GM12878 (cell line): ENCODE measurements at regions not wholly inside any gene's neighbourhood (a gene's known extent, or its start where the extent isn't known, plus 50 kb on each side); places are given as distances from the start of the nearest gene placed in this dataset.

Source experiments
- ATAC-seq: fragments of 200-7000 bp; cut with Tn5 transposase; 3 replicates; pipeline ENCODE4 v1.9.1; 2020; ENCODE audit warnings: mild to moderate bottlenecking, moderate library complexity
- BruUV-seq: library from RNA; stranded (reverse); fragments of 400-500 nt; replicated peaks from 2 replicates; lab custom pipeline; 2021; lab: Mats Ljungman, UMichigan
- CTCF ChIA-PET: fragments of 300-600 bp; sonication (Branson Sonifier 250); formaldehyde crosslinking; extraction: SDS; loops from one replicate; lab custom pipeline; 2021; ENCODE audit warnings: inconsistent platforms; lab: Yijun Ruan, JAX
- POLR2A ChIA-PET: fragments of 350-600 bp; formaldehyde crosslinking; extraction: SDS; loops from one replicate; lab custom pipeline; 2021; ENCODE audit warnings: inconsistent platforms; lab: Charles Lee
- RAD21 ChIA-PET: fragments of 300-600 bp; sonication (Branson Sonifier 250); formaldehyde crosslinking; loops from one replicate; lab custom pipeline; 2023; ENCODE audit warnings: antibody characterized with exemption; ENCODE audit not compliant: unreplicated experiment; lab: Charles Lee
- SMC1A ChIA-PET: fragments of 300-600 bp; sonication (Branson Sonifier 250); formaldehyde crosslinking; loops from one replicate; lab custom pipeline; 2023; ENCODE audit not compliant: unreplicated experiment, uncharacterized antibody; lab: Charles Lee
- DNase-seq: peaks from one replicate; pipeline ENCODE4 v3.0.0-alpha.2; 2011; ENCODE audit warnings: low read depth, low spot score
- FAIRE-seq: peaks from 3 replicates; lab custom pipeline; 2011; peaks lifted over from hg19 to GRCh38; lab: Jason Lieb, UNC
- H2AFZ ChIP-seq: 2 replicates; pipeline ENCODE4 v1.6.0; 2011; ENCODE audit warnings: low read depth, low read length, control low read depth; ENCODE audit not compliant: control insufficient read depth
- H3K27ac ChIP-seq: 2 replicates; pipeline ENCODE4 v1.5.1; 2011; ENCODE audit warnings: control low read depth; ENCODE audit not compliant: control insufficient read depth, insufficient read depth
- H3K27me3 ChIP-seq, 2 experiments: replicated peaks in 1 of 2; 2 replicates each; pipeline versions ENCODE4 v1.6.0 to v1.6.1; 2011; ENCODE audit warnings: low read length in 1 of 2; ENCODE audit not compliant: control insufficient read depth in 2 of 2, insufficient read depth in 2 of 2
- H3K36me3 ChIP-seq, 2 experiments: 2 replicates each; pipeline ENCODE4 v1.5.1; 2011; ENCODE audit warnings: low read length in 1 of 2; ENCODE audit not compliant: control insufficient read depth in 2 of 2, insufficient read depth in 2 of 2
- H3K4me1 ChIP-seq: 2 replicates; pipeline ENCODE4 v1.6.1; 2011; ENCODE audit warnings: mild to moderate bottlenecking, low read length, moderate library complexity, mixed read lengths; ENCODE audit not compliant: control insufficient read depth, insufficient read depth
- H3K4me2 ChIP-seq: 2 replicates; pipeline ENCODE4 v1.6.0; 2011; ENCODE audit warnings: control low read depth; ENCODE audit not compliant: control insufficient read depth, insufficient read depth
- H3K4me3 ChIP-seq: fragments of 200-600 bp; sonication (generic); 2 replicates; pipeline ENCODE4 v1.5.1; 2016
- H3K79me2 ChIP-seq: 2 replicates; pipeline ENCODE4 v1.6.0; 2011; ENCODE audit warnings: low read length; ENCODE audit not compliant: control insufficient read depth, insufficient read depth
- H3K9ac ChIP-seq: 2 replicates; pipeline ENCODE4 v1.8.0; 2011; ENCODE audit warnings: low read length, control low read depth, mixed read lengths; ENCODE audit not compliant: control insufficient read depth, insufficient read depth
- H3K9me3 ChIP-seq: replicated peaks from 3 replicates; pipeline ENCODE4 v1.5.1; 2011; ENCODE audit warnings: mild to moderate bottlenecking, low read length; ENCODE audit not compliant: control insufficient read depth, insufficient read depth
- H4K20me1 ChIP-seq: 2 replicates; pipeline ENCODE4 v1.6.0; 2011; ENCODE audit not compliant: control insufficient read depth, insufficient read depth
- BHLHE40 ChIP-seq, 2 experiments: fragments of 450-650 bp in 1 of 2; IDR thresholded peaks; 2 replicates each; pipeline ENCODE4 v1.6.1; 2011 to 2017; ENCODE audit warnings: low read depth in 2 of 2, borderline replicate concordance in 1 of 2, improper control_type of control experiment in 1 of 2, low read length in 1 of 2, mild to moderate bottlenecking in 1 of 2
- CREB1 ChIP-seq: IDR thresholded peaks from 2 replicates; pipeline ENCODE4 v1.6.1; 2012; ENCODE audit warnings: low read depth, mild to moderate bottlenecking, inconsistent platforms
- GATAD2B ChIP-seq: fragments of 450-650 bp; conservative IDR thresholded peaks from 2 replicates; pipeline ENCODE4 v1.6.1; 2017; ENCODE audit warnings: low read depth, mild to moderate bottlenecking, moderate library complexity
- JUNB ChIP-seq: IDR thresholded peaks from 2 replicates; pipeline ENCODE4 v1.6.1; 2016; ENCODE audit warnings: antibody characterized with exemption, mild to moderate bottlenecking
- KAT2A ChIP-seq: conservative IDR thresholded peaks from 2 replicates; pipeline ENCODE4 v1.6.1; 2011; ENCODE audit warnings: low read depth, low read length; ENCODE audit not compliant: control insufficient read depth
- NFXL1 ChIP-seq: fragments of 450-650 bp; IDR thresholded peaks from 2 replicates; pipeline ENCODE4 v1.6.1; 2017; ENCODE audit warnings: antibody characterized with exemption, mild to moderate bottlenecking, borderline replicate concordance
- POLR2AphosphoS2 ChIP-seq: IDR thresholded peaks from 2 replicates; pipeline ENCODE4 v1.6.1; 2011; ENCODE audit warnings: low read depth, mild to moderate bottlenecking, low read length, improper control_type of control experiment, moderate library complexity
- SP1 ChIP-seq: IDR thresholded peaks from one replicate; pipeline ENCODE4 v1.6.1; 2011; ENCODE audit warnings: low read depth, low read length
- ZBED1 ChIP-seq: IDR thresholded peaks from 2 replicates; pipeline ENCODE4 v1.6.1; 2016; ENCODE audit warnings: borderline replicate concordance
- WGBS: methylation state at CpG from one replicate; pipeline ENCODE4 v1.1.6; 2016; ENCODE audit warnings: low lambda C conversion rate; ENCODE audit not compliant: insufficient replicate concordance, insufficient coverage; ENCODE audit errors: missing lambda C conversion rate; 5-methylcytosine and 5-hydroxymethylcytosine counted together
- in situ Hi-C: fragments of 300-500 bp; cut with MboI; formaldehyde crosslinking; loops from 9 replicates; pipeline ENCODE4 v1.14.3; 2018; ENCODE audit warnings: mixed read lengths
- intact Hi-C: fragments of 100-400 bp; cut with micrococcal nuclease; formaldehyde crosslinking; loops from one replicate; pipeline ENCODE4 v1.14.2; 2022; ENCODE audit not compliant: unreplicated experiment
- TF ChIP-seq, protein P1 (sequence below): fragments of 450-650 bp; IDR thresholded peaks from 2 replicates; pipeline ENCODE4 v1.6.1; 2017; ENCODE audit warnings: mild to moderate bottlenecking
- TF ChIP-seq, protein P2 (sequence below): fragments of 450-650 bp; formaldehyde crosslinking; IDR thresholded peaks from 2 replicates; pipeline ENCODE4 v1.4.0; 2020; ENCODE audit warnings: mild to moderate bottlenecking, moderate library complexity
- TF ChIP-seq, protein P3 (sequence below): fragments of 450-650 bp; IDR thresholded peaks from 2 replicates; pipeline ENCODE4 v1.6.1; 2016; ENCODE audit warnings: mild to moderate bottlenecking
- TF ChIP-seq, protein P4 (sequence below): IDR thresholded peaks from 2 replicates; pipeline ENCODE4 v1.6.1; 2011; ENCODE audit warnings: low read depth, low read length, improper control_type of control experiment, borderline replicate concordance
- TF ChIP-seq, protein P5 (sequence below): fragments of 450-650 bp; conservative IDR thresholded peaks from 2 replicates; pipeline ENCODE4 v1.6.1; 2017; ENCODE audit warnings: mild to moderate bottlenecking, moderate library complexity

DNA sequence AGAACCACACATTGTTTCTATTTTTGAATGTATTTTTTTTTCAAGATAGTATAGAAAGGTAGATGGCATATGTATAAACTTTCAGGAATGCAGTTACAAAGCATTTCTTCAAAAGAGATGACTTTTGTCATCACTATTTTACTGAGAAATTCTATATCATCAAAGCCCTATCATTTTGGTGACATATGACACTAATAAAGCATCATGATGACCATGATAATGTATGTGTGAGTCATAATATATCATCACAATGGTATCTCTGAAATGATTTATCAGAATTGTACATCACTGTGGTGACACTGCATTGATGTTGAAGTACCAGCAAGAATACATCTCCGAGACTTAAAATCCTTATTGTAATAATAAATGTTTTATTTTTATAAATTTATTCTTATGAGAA lies 1740.8 kb downstream of the PCDH7 start:
- SMC1A ChIA-PET: interaction anchor here (1.6 kb wide), 1 partner anchor 8 kb away, joined by 4 read pairs; no protein-coding TSS in a partner anchor
- no peak for FAIRE-seq
- TF ChIP-seq CREB1 (no peak), KAT2A (no peak), JUNB (no peak), GATAD2B (no peak), ZBED1 (no peak), BHLHE40 (IDR thresholded peaks at IDR 0.05; ENCODE audit: borderline replicate concordance in 1 of 2, low read depth in 2 of 2, low read length in 1 of 2) (no peak), NFXL1 (no peak), SP1 (no peak), POLR2AphosphoS2 (no peak)
- TF ChIP-seq, protein P1, sequence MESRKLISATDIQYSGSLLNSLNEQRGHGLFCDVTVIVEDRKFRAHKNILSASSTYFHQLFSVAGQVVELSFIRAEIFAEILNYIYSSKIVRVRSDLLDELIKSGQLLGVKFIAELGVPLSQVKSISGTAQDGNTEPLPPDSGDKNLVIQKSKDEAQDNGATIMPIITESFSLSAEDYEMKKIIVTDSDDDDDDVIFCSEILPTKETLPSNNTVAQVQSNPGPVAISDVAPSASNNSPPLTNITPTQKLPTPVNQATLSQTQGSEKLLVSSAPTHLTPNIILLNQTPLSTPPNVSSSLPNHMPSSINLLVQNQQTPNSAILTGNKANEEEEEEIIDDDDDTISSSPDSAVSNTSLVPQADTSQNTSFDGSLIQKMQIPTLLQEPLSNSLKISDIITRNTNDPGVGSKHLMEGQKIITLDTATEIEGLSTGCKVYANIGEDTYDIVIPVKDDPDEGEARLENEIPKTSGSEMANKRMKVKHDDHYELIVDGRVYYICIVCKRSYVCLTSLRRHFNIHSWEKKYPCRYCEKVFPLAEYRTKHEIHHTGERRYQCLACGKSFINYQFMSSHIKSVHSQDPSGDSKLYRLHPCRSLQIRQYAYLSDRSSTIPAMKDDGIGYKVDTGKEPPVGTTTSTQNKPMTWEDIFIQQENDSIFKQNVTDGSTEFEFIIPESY: no peak
- TF ChIP-seq, protein P2, sequence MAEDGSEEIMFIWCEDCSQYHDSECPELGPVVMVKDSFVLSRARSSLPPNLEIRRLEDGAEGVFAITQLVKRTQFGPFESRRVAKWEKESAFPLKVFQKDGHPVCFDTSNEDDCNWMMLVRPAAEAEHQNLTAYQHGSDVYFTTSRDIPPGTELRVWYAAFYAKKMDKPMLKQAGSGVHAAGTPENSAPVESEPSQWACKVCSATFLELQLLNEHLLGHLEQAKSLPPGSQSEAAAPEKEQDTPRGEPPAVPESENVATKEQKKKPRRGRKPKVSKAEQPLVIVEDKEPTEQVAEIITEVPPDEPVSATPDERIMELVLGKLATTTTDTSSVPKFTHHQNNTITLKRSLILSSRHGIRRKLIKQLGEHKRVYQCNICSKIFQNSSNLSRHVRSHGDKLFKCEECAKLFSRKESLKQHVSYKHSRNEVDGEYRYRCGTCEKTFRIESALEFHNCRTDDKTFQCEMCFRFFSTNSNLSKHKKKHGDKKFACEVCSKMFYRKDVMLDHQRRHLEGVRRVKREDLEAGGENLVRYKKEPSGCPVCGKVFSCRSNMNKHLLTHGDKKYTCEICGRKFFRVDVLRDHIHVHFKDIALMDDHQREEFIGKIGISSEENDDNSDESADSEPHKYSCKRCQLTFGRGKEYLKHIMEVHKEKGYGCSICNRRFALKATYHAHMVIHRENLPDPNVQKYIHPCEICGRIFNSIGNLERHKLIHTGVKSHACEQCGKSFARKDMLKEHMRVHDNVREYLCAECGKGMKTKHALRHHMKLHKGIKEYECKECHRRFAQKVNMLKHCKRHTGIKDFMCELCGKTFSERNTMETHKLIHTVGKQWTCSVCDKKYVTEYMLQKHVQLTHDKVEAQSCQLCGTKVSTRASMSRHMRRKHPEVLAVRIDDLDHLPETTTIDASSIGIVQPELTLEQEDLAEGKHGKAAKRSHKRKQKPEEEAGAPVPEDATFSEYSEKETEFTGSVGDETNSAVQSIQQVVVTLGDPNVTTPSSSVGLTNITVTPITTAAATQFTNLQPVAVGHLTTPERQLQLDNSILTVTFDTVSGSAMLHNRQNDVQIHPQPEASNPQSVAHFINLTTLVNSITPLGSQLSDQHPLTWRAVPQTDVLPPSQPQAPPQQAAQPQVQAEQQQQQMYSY (CRISPR knock-in tag): no peak
- TF ChIP-seq, protein P3, sequence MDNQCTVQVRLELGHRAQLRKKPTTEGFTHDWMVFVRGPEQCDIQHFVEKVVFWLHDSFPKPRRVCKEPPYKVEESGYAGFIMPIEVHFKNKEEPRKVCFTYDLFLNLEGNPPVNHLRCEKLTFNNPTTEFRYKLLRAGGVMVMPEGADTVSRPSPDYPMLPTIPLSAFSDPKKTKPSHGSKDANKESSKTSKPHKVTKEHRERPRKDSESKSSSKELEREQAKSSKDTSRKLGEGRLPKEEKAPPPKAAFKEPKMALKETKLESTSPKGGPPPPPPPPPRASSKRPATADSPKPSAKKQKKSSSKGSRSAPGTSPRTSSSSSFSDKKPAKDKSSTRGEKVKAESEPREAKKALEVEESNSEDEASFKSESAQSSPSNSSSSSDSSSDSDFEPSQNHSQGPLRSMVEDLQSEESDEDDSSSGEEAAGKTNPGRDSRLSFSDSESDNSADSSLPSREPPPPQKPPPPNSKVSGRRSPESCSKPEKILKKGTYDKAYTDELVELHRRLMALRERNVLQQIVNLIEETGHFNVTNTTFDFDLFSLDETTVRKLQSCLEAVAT: no peak
- TF ChIP-seq, protein P4, sequence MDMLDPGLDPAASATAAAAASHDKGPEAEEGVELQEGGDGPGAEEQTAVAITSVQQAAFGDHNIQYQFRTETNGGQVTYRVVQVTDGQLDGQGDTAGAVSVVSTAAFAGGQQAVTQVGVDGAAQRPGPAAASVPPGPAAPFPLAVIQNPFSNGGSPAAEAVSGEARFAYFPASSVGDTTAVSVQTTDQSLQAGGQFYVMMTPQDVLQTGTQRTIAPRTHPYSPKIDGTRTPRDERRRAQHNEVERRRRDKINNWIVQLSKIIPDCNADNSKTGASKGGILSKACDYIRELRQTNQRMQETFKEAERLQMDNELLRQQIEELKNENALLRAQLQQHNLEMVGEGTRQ: no peak
- TF ChIP-seq, protein P5, sequence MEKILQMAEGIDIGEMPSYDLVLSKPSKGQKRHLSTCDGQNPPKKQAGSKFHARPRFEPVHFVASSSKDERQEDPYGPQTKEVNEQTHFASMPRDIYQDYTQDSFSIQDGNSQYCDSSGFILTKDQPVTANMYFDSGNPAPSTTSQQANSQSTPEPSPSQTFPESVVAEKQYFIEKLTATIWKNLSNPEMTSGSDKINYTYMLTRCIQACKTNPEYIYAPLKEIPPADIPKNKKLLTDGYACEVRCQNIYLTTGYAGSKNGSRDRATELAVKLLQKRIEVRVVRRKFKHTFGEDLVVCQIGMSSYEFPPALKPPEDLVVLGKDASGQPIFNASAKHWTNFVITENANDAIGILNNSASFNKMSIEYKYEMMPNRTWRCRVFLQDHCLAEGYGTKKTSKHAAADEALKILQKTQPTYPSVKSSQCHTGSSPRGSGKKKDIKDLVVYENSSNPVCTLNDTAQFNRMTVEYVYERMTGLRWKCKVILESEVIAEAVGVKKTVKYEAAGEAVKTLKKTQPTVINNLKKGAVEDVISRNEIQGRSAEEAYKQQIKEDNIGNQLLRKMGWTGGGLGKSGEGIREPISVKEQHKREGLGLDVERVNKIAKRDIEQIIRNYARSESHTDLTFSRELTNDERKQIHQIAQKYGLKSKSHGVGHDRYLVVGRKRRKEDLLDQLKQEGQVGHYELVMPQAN: no peak

More for the DNA sequence above, 1740.8 kb downstream of the PCDH7 start:
- Histone ChIP-seq H3K9ac (no peak overlapping the region), H3K9me3 (no peaks in the 10 kb centered on the region), H2AFZ (no peak overlapping the region), H4K20me1 (no peaks in the 10 kb centered on the region), H3K4me3 (no peak overlapping the region), H3K4me2 (no peak overlapping the region), H3K27ac (no peak overlapping the region), H3K79me2 (no peaks in the 10 kb centered on the region), H3K36me3 (no peaks in the 10 kb centered on the region), H3K4me1 (no peaks in the 10 kb centered on the region), H3K27me3 (no peaks in the 10 kb centered on the region)
- DNase-seq (no peak), ATAC-seq (no peak)
- POLR2A ChIA-PET: no interaction called here
- intact Hi-C loops (loop anchor here (10.0 kb wide), 1 partner anchor 384 kb away; no protein-coding TSS in a partner anchor), in situ Hi-C loops (no loop called here)
- CTCF ChIA-PET: no interaction called here
- RAD21 ChIA-PET: interaction anchor here (1.4 to 1.9 kb wide), 2 partner anchors 8 to 315 kb away, joined by 4 to 6 read pairs; no protein-coding TSS in a partner anchor
- WGBS: 0% methylated on average over 1 of the region's 1 CpG
- no TSS peak for BruUV-seq
